Upper lobe of left lung (tissue), 4 donors: ENCODE measurements at regions not wholly inside any gene's neighbourhood (a gene's known extent, or its start where the extent isn't known, plus 50 kb on each side); places are given as distances from the start of the nearest gene placed in this dataset.

Experiments
- EP300 ChIP-seq, 4 donors: sonication (generic); formaldehyde crosslinking; IDR thresholded peaks; one replicate each; pipeline ENCODE4 v1.5.1; 2017; ENCODE audit warnings: antibody characterized with exemption in 4 of 4, control low read depth in 2 of 4
- POLR2A ChIP-seq, 4 donors: fragments of 450-650 bp; IDR thresholded peaks; one replicate each; pipeline ENCODE4 v1.5.1; 2016 to 2017; ENCODE audit warnings: antibody characterized with exemption in 4 of 4, mild to moderate bottlenecking in 2 of 4
- POLR2AphosphoS5 ChIP-seq, 2 donors: sonication (generic); formaldehyde crosslinking; IDR thresholded peaks; one replicate each; pipeline ENCODE4 v1.5.1; 2017; ENCODE audit warnings: antibody characterized with exemption in 2 of 2
- TF ChIP-seq, protein P1 (sequence below), 6 experiments: fragments of 450-650 bp in 4 of 6; fragments of 200-600 bp in 2 of 6; sonication (generic) in 2 of 6; IDR thresholded peaks; one replicate each; pipeline ENCODE4 v1.5.1; 2016 to 2019; ENCODE audit warnings: antibody characterized with exemption in 6 of 6

DNA sequence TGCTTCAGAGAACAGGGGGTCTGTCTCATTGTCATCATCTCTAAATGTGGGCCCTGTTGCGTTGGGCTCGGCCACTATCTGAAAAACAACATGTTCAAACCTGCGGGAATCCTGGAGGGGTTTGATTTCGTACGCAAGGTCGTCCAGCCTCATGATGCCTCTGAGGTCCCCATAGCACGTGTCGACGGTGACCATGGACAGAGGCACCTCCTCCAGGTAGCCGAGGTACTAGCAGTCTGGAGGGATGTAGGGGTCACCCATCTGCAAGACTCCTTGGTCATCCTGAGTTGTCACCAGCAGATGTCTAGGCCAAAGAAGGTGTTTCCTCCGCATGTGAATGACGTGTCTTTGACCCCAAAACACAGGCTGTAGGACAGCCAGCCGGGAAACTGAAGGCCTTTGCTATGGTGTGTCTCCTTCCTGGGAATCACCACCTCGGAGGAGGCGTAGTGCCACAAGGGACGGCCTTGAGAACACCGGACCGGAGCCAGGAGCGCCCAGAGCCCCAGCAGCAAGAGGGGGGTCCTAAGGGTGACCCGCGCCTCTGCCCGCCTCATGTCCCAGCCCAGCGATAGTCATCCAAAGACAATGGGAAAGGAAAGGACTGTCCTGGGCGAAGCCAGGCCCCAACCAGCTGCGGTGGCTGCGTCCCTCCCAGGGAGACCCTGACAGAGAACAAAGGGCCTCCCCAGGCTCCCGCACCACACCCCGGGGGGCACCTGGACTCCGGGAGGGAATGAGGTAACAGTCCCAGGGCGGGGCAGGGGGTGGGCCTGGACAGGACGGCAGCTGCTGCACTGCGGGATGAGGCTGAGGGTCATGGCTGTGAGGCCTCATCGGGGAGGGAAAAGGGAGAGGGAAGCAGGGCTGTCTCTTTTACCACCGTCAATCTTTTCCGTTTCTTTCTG is 445.5 kb downstream of the TMEM121 start:
- TF ChIP-seq, protein P1, sequence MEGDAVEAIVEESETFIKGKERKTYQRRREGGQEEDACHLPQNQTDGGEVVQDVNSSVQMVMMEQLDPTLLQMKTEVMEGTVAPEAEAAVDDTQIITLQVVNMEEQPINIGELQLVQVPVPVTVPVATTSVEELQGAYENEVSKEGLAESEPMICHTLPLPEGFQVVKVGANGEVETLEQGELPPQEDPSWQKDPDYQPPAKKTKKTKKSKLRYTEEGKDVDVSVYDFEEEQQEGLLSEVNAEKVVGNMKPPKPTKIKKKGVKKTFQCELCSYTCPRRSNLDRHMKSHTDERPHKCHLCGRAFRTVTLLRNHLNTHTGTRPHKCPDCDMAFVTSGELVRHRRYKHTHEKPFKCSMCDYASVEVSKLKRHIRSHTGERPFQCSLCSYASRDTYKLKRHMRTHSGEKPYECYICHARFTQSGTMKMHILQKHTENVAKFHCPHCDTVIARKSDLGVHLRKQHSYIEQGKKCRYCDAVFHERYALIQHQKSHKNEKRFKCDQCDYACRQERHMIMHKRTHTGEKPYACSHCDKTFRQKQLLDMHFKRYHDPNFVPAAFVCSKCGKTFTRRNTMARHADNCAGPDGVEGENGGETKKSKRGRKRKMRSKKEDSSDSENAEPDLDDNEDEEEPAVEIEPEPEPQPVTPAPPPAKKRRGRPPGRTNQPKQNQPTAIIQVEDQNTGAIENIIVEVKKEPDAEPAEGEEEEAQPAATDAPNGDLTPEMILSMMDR (IDR thresholded peaks at IDR 0.05), result no peak
- TF ChIP-seq EP300 (IDR thresholded peaks at IDR 0.05) (no peak), POLR2A (IDR thresholded peaks at IDR 0.05) (no peak), POLR2AphosphoS5 (IDR thresholded peaks at IDR 0.05) (no peak)
